Fibroblast of pulmonary artery (primary cell): ENCODE measurements at regions not wholly inside any gene's neighbourhood (a gene's known extent, or its start where the extent isn't known, plus 50 kb on each side); places are given as distances from the start of the nearest gene placed in this dataset.

Experiments used
- DNase-seq: peaks from one replicate; pipeline ENCODE4 v3.0.0-alpha.2; 2010; ENCODE audit warnings: low read depth
- H3K4me3 ChIP-seq: replicated peaks from 2 replicates; pipeline ENCODE4 v1.5.1; 2011; ENCODE audit warnings: low read depth, mild to moderate bottlenecking, control low read depth, low read length, moderate library complexity
- CTCF ChIP-seq: IDR thresholded peaks from 2 replicates; pipeline ENCODE4 v1.5.1; 2011; ENCODE audit warnings: mild to moderate bottlenecking, control low read depth, low read length, inconsistent platforms; ENCODE audit errors: missing control alignments

GRCh38 chr3:106398891-106399600 lies 530.2 kb upstream of the CBLB start:
- TF ChIP-seq CTCF = no peak
- DNase-seq = no peak
- no peak overlapping the region for H3K4me3 ChIP-seq

GRCh38 chr3:106399761-106400160 lies 530.9 kb upstream of the CBLB start:
- DNase-seq = no peak
- no peak for TF ChIP-seq CTCF
- no peak overlapping the region for H3K4me3 ChIP-seq

GRCh38 chr3:106401666-106402490 lies 533.1 kb upstream of the CBLB start:
- H3K4me3 ChIP-seq = no peak overlapping the region
- peak; percentile 56 for DNase-seq
- TF ChIP-seq CTCF = no peak

- no peak for DNase-seq
- H3K4me3 ChIP-seq = no peak overlapping the region
- TF ChIP-seq CTCF = no peak
Observed at GRCh38 chr3:106403371-106404145, 534.7 kb upstream of the CBLB start.

- no peak overlapping the region for H3K4me3 ChIP-seq
- TF ChIP-seq CTCF = no peak
- no peak for DNase-seq
Observed at GRCh38 chr3:106413683-106414082, 544.9 kb upstream of the CBLB start.

- no peak for DNase-seq
- no peak overlapping the region for H3K4me3 ChIP-seq
- TF ChIP-seq CTCF = no peak
Observed at GRCh38 chr3:106420628-106421027, 551.8 kb upstream of the CBLB start.
